SKM-1 (cell line): ENCODE measurements at regions not wholly inside any gene's neighbourhood (a gene's known extent, or its start where the extent isn't known, plus 50 kb on each side); places are given as distances from the start of the nearest gene placed in this dataset.
"Not testable (repeated sequence)": the region's sequence is repeated elsewhere in the genome, so short reads cannot be mapped to it uniquely, and the experiment has no call there.

Experiments
- DNase-seq: peaks from one replicate; lab custom pipeline; 2025; ENCODE audit not compliant: unreplicated experiment; lab: John Stamatoyannopoulos, UW

DNA sequence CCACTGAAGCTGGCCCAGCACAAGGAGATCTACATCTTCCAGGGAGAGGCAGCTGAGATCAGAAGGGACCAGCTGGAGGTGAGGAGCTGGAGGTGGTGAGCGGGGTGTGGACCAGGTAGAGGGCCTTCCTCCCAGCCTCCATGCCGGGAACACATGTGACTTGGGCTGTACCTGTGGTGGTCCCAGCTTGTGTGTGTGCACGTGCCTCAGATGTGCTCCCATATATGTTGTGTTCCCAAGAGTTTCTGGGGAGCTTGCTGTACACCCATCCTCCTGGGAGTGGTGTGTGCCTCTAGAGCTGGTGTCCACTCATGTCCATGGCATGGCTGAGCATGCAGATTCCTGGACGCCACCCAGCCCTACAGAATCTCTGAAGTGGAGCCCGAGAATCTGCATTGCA, 183.7 kb upstream of the AKAP13 start:
- not testable (repeated sequence) for DNase-seq

DNA sequence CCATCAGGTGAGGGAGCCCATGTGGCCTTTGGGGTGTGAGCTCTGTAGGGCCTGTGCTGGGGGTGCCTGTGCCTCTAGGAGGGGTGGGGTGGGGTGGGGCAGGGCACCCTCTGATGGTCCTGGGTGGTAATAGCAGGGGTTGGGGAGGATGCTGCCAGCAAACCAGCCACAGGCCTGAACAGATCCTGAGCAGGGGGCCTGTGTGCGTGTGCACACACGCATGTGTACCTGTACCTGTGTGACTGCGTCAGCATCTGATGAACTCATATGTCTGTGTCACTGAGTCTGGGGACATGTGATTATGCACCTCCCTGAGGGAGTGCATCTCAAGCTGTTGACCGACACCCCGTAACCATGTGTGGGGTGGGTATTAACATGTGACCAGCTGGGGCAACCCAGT, 182.8 kb upstream of the AKAP13 start:
- DNase-seq = not testable (repeated sequence)

DNA sequence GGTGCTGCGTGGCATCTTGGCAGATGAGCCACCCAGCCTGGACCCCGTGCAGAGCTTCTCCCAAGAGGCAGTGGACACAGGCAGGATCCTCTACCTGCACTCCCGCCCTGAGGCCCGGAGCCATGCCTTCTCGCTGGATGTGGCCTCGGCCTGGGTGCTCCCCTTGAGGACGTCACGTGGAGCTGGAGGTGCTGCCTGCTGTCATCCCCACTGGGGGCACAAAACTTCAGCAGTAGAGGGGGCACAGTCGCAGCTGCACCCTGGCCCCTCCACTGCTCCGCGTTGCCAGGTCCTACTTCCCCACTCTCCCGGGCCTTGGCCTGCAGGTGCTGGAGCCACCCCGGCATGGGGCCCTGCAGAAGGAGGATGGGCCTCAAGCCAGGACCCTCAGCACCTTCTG, 182.0 kb upstream of the AKAP13 start:
- DNase-seq = not testable (repeated sequence)

DNA sequence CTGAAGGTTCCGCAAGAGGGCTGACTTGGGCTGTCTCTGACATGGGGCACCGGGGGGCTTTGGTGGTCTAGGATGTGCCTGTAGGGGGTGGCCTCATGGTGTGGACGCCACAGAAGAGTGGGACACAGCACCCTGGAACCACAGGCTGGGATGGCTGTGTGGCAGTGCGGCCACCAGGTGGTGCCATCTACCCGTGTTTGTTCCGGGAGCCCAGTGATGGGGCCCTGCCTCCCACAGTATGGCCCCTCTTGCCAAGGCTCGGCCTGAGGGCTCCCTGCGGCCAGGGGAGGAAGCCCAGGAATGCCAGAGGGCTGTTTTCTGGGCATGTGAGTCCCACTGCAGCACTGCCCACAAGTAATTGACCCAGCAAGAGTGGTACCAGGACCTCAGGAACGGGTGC, 180.2 kb upstream of the AKAP13 start:
- not testable (repeated sequence) for DNase-seq

DNA sequence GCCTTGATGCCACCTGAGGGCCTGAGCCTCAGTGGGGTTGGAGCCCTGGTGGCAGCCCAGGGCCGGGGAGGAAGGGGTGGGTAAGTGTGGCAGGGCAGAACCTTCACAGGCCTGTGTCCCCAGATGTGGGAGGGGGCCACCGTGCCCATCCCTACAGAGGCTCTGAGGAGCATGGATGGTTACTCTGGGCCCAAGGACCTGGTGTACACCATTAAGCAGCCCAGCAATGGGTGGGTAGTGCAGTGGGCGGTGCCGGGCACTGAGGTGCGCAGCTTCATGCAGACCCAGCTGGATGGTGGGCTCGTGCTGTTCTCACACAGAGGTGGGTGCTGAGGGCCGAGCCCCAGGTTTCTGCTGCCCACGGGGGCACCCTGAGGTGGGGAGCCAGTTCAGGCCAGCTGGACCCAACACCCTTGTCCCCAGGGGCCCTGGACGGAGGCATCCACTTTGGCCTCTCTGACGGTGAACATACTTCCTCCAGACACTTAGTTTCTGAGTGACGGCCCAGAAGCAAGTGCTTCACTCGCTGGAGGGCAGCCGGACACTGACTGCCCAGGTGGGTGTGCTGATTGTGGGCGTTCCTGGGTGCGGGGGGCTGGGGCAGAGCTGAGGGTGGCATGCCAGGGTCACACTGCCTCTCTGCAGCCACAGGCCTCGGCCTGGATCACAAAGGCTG, 179.1 kb upstream of the AKAP13 start:
- DNase-seq = not testable (repeated sequence)

DNA sequence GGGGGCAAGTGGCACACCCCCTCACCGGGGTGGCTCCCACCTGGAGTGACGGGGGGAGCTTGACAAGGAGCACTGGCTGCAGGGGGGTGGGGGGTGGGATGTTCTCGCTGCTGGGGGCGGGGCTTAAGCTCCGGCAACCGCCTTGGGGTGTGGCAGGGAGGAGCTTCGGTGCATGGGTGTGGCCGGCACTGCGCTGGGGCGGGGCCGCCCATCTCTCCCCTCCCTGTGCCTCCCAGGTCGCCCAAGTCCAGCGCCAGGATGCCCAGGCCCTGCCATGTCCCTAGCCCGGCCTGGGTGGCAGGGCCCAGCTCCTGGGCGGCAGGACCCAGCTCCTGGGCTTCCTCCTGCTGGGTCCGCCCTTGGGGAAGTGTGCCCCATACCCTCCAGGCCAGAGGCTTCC, 175.9 kb upstream of the AKAP13 start:
- DNase-seq = not testable (repeated sequence)

DNA sequence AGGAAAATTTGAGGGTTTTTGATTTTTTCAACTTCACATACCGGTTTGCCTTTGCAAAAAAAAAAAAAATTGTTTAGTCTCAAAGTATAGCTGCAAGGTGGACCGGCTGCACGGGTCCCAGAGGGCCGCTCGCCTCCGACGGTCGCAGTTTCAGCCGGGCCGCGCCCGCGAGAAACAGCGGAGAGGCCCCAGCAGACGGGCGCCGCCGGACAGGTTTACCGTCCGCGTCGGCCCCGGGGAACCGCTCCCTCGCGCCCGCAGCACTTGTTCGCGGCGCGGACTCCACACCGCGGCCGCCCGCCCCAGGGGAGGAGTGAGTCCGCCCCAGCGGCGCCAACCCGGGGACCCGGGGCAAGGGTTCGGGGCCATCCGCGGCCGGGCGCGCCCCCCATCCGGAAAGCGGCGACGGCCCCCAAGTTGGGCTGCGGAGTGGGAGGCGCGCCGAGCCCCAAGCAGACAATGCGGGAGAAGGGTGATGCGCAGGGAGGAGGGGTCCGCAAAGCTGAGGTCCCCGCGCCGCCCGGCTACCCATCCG, 146.5 kb upstream of the AKAP13 start:
- not testable (repeated sequence) for DNase-seq

DNA sequence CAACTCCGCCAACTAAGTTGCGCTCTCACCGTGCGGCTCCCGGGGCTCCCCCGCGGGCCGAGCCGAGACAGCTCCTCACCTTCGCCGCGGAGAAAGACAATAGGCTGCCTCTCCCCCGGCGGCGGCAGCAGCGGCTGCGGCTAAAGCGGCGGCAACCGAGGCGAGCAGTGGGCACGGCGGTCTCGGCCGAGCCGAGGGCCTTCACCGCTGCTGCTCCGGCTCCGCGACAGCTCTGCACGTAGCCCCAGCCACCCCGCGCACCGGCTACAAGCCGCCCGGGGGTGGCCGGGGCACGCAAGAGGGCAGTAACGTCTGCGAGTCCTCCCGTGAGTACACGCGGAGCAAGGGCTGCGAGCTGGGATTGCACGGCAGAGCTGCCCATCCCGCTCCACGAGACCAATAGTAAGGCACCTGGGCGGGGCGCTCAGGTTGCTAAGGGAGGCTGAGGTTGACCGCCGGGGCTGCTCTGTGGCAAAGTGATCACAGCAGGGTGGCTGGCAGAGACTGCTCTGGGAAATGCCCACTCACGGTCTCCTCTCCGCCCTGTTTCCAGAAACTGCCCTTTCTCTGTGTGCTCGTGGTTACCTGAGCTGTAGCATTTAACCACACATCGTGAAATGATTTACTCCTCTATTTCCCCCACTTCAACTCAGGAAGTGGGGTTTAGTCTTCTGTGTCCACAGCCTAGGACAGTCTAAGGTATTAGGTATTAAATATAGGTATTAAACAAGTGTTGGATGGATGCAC, 145.8 kb upstream of the AKAP13 start:
- not testable (repeated sequence) for DNase-seq

DNA sequence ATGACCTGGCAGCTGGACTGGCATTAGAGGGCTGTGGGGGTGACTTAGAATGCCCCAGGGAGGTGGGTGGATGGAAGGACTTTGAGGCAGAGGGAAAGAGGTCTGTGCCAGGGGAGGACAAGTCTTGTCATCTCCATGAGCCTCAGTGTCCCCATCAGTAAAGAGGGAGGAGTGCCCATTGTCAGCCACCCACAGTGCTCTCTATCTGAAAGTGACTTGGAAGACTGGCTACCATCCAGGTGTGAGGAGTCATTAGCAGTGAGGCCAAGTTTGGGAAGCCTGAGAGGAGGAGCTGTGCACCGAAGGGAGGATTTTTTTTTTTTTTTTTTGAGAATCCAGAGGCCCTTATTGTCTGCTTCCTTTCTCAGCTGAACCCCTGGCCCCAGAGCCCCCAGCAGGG, 136.3 kb upstream of the AKAP13 start:
- DNase-seq = not testable (repeated sequence)

DNA sequence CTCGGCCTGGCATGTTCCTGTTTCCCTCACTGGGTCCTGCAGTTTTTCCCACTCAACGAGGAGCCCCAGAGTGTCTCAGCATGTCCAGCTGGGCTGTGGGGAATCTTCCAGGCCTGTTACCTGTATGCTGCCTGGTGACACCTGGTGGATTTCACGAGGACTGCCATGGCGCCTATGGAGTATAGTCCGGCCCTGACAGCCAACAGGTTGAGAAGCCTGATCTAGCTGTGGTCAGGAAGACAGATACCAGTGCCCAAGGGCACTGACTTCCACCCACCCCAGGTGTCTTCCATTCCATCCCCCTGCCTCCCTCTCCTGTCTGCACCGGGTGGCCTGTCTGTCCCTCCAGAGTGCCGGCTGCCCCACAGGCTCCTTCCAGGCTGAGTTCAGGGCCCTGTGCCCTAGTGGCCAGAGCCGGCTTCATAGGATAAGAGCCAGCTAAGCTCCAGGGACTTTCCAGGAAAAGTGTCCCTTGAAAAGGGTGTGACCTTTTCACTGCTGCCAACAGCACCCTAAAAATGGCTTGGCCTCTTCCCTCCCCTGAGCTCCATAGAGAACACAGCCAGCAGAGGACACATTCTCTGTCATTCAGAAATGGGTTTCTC, 129.4 kb upstream of the AKAP13 start:
- not testable (repeated sequence) for DNase-seq

DNA sequence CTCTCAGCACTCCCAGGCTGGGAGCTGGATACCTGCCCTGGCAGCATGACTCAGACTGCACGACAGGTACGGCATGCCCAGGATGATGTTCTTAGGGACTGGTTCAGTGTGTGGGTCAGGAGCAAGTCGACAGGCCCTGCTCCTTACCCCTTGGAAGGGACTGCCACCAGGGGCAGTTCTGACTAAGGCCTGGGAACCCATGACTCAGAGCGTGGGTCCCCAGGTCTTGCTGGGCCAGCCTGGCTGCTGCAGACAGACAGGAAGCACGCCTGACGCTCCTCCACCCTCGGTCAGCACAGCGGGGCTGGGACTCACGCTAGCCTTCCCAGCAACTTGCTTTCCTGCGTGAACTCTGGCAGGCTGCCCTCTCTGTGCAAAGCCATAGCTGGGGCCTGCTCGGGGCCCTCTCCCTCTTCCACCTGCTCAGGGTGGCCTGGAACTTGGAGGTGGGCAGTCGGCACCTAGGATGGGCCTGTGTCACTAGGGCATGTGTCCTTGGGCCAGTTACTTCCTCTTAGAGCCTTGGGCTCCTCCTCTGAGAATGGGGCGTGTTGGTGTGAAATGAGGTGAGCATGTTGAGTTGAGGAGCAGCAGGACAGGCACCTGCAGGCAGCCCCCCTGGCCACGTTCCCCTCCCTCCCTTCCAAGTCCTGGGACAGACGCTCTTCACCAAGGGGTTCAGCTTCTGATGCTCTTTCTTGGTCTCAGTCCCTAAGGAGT, 127.0 kb upstream of the AKAP13 start:
- not testable (repeated sequence) for DNase-seq

DNA sequence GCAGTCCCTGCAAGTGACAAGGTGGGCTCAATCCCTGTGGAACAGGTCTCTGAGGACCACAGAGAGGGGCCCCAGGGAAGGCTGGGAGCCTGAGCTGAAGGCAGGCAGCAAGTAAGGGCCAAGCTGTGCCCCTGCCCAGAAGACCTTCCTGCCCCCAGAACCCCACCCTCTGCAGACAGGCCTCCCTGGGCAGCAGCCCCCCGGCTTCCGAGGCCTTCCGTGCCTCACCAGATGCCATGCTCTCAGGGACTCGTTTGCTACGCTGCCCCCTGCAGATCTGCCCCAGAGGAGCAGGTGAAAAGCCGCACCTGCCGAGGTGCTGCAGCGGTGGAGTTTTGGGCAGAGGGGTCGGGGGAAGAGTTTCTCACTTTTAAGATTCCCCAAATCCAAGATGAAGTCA, 125.4 kb upstream of the AKAP13 start:
- not testable (repeated sequence) for DNase-seq

DNA sequence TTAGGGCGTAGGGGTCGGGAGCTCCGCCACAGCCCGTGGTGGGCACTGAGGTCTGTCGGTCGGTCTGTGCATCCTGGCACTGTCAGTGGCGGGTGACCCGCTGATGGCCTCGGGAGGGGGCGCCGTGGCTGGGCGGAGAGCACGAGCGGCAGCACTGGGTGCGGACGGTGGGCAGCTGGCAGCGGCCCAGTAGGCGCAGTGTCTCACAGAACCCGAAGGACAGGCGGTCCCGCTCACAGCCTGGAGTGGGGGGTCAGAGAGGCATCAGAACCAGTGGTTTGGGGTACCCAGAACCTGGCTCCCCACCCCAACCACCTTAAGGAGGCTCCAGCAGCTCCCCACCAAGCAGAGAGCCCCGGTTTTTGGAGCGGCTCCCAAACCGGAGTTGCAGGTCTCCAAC, 124.9 kb upstream of the AKAP13 start:
- DNase-seq = not testable (repeated sequence)

DNA sequence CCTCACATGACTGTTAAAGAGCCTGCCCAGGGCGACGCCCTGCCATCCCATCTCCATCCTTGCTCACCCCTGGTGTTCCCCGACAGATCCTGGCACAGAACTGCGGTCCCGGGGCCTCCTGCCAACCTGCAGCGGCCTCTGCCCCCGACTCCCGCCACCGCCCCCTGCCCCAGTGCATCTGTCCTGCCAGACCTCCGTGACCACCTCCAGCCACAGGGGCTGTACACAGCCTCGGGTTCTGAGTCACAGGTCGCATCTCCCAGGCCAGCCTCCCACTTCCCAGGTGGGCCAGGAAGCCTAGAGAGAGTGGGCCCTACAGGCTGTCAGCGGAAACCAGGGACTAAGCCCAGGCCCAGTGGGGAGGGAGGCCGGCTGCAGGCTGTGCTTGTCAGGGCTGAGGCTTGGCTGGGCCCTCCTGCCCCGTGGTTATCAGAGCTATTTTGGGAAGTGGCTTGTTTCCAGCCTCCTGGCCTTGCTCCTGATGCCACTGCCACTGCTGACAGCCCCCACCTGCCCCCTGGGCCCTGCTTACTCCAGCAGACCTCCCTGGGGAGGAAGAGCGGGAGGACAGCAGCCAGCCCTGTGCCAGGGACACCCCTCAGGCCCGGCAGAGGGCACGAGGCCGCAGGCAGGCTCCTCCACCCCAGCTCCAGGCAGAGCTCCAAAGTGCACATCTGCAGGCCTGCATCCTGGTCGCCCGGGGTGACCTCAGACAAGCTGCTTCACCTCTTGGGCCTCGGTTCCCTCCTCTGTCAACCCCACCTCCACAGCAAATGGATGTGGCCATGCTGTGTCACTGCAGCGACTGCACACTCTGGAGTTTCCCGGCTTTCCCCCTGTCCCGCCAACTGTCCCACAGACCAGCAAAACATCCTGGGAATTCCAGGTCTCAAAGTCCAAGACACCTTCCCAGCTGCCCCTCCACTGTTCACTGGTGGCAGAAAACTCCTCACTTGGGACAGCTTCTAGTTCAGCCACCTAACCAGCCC, 124.1 kb upstream of the AKAP13 start:
- not testable (repeated sequence) for DNase-seq

DNA sequence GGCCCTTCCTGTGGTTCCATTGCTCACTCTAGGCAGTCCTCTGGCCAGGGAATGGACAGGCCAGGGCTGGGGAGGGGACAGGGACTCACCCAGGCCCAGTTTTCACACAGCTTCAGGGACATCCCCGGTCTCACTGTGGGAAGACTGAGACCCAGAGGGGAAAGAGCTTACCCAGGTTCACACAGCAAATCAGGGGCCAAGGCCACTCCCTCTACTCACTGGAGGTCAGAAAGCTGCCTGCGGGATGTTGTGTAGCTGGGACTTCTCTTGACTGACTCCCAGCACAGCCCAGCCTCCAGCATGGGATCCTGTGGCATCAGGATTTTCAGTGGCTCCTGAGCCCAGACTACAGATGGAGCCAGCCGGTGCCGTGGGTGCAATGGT, 122.3 kb upstream of the AKAP13 start:
- not testable (repeated sequence) for DNase-seq

DNA sequence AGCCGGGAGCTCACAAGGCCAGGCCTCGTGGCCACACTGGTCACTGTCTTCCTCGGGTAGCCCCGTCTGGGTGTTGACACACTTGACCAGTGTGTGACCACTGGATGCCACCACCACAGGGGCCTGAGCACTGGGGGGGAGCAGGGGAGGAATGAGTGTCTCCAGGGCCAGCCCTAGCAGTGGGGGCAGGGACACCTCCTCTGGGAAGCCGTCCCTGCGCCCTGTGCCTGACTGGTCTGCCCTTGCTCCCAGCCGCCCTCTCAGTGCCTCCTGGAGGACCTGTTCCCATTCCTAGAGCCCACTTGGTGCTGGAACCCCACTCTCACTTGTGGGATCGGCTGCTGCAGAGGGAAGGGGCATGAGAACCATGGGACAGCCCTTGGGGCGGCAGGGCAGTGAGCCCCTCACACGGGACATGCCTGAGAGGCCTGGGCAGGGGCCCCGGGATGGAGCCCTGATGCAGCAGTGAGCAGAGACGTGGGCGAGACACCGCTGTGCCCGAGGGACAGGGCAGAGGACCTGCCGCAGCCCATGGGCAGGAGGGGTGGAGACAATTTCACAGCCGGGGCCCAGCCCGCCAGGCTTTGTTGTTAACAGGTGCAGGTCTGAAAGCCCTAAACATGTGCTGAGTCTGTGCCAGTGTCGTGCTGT, 121.7 kb upstream of the AKAP13 start:
- not testable (repeated sequence) for DNase-seq

DNA sequence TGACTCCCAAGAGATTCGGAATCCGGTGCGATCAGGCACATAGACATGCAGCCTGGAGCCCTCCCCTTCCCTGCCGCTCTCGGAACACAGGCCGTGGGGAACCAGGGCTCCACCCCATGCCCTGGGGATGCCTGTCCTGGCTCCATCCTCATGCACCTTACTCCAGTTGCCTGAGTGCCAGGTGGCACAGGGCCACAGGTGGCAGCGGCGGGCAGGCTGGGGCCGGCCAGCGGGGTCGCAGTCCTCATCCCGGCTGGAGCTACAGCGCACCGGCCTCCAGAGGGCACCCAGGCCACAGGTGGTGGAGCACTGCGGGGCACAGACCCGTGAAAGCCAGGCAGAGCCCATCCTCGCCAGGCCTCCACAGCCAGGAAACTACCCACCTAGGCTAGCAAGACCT, 119.9 kb upstream of the AKAP13 start:
- DNase-seq = not testable (repeated sequence)

DNA sequence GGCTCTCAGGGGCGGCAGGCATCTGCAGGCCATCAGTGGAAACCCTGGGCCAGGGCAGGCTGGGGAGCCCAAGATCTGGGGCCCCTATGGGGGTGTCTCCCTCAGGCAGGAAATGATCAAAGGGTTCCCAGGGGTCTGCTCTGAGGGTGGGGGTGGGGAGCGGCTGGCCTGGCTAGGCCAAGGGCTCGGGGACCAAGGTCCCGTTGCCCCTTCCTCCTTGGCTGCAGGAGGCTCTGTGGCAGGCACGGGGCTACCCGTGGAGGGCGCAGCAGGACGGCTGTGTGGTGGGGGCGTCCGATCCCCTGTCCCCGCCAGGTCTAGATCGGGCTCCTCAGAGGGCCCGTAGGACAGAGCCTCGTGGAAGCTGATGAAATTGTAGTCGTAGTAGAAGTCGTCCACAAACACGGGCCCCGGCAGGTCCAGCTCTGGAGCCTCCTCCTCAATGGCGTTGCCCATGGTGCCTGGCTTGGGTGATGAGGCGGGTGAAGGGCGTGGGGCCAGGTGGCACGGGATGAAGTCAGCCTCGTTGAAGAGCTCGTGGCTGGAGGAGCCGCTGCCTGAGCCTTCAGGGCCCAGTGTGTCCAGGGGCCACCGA, 117.8 kb upstream of the AKAP13 start:
- not testable (repeated sequence) for DNase-seq

DNA sequence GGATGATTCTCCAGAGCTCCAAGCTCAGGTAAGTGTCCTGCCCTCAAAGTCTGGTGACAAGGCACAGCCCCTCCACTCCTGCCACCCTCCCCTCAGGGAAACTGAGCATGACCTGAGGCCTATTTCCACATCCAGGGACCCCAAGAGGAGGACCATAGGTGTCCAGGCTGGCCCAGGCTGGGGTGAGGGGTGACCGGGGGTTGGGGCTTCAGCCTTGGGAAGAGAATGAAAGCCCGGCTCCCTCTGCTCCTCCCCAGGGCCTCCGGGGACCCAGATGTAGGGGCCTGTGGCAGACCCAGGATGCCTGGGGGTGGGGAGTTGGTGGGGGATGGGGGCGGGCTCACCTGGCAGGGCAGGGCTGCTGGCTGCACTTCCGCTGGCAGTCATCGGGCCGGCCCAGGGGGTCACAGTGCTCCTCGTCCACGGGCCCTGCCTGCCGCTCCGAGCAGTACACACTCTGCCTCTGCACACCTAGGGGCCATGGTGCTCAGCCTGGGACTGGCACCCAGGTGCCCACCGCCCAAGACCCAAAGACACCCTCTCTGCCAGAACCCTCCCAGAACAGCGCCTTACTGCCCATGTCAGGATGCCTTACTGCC, 116.5 kb upstream of the AKAP13 start:
- not testable (repeated sequence) for DNase-seq
